ENCODE measurements at regions not wholly inside any gene's neighbourhood (a gene's known extent, or its start where the extent isn't known, plus 50 kb on each side); places are given as distances from the start of the nearest gene placed in this dataset.

DNA sequence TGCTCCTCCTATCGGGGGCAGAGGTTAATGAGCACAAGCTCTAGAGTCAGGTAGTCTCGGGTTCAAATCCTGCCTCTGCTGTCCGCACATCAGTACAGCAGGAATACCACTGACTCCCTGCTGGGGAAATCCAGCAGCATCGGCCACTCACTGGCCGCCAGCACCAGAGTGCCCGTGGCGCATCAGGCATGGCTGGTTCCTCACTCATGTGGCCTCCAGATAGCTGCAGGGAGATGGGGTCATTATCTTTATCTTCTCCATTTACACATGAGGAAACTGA, 137.6 kb upstream of the COL5A1 start:
- Histone ChIP-seq H3K4me3 (ENCODE audit: low read length, poor library complexity, severe bottlenecking) (no peak overlapping the region), H3K9ac (ENCODE audit: low read depth, low read length, poor library complexity, severe bottlenecking) (no peak overlapping the region), H3K4me1 (ENCODE audit: insufficient read depth, low read length, poor library complexity, severe bottlenecking) (peaks cover 16% of the 10 kb centered on the region), H3K79me2 (ENCODE audit: insufficient read depth, low read length) (no peaks in the 10 kb centered on the region), H4K20me1 (ENCODE audit: insufficient read depth, low read length, poor library complexity, severe bottlenecking) (no peaks in the 10 kb centered on the region), H2AFZ (ENCODE audit: low read length) (no peak overlapping the region), H3F3A (ENCODE audit: low read depth) (no peaks in the 10 kb centered on the region), H3K9me2 (replicated peaks; ENCODE audit: low read depth, low read length) (no peaks in the 10 kb centered on the region), H3K27me3 (ENCODE audit: insufficient read depth, low read length, poor library complexity, severe bottlenecking) (no peaks in the 10 kb centered on the region), H3K36me3 (ENCODE audit: insufficient read depth, low read length) (no peaks in the 10 kb centered on the region), H3K4me2 (ENCODE audit: low read depth, low read length, poor library complexity, severe bottlenecking) (no peak overlapping the region), H3K9me3 (ENCODE audit: insufficient read depth, low read depth, low read length) (no peaks in the 10 kb centered on the region)
- TF ChIP-seq, protein P1, sequence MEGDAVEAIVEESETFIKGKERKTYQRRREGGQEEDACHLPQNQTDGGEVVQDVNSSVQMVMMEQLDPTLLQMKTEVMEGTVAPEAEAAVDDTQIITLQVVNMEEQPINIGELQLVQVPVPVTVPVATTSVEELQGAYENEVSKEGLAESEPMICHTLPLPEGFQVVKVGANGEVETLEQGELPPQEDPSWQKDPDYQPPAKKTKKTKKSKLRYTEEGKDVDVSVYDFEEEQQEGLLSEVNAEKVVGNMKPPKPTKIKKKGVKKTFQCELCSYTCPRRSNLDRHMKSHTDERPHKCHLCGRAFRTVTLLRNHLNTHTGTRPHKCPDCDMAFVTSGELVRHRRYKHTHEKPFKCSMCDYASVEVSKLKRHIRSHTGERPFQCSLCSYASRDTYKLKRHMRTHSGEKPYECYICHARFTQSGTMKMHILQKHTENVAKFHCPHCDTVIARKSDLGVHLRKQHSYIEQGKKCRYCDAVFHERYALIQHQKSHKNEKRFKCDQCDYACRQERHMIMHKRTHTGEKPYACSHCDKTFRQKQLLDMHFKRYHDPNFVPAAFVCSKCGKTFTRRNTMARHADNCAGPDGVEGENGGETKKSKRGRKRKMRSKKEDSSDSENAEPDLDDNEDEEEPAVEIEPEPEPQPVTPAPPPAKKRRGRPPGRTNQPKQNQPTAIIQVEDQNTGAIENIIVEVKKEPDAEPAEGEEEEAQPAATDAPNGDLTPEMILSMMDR (conservative IDR thresholded peaks at IDR 0.05; ENCODE audit: low read length): no peak

DNA sequence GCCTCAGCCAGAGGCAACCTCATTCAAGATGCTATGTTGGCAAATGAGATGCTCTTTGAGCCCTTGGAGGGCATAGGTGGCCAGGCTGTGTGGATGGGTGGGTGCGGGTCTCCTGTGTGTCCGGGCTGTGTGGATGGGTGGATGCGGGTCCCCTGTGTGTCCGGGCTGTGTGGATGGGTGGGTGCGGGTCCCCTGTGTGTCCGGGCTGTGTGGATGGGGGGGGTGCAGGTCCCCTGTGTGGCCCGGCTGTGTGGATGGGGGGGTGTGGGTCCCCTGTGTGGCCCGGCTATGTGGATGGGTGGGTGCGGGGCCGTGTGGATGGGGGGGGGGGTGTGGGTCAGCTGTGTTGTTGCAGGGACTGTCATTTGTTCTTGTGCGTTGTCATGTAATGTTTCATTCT, 136.6 kb upstream of the COL5A1 start:
- Histone ChIP-seq H3K9ac (ENCODE audit: low read depth, low read length, poor library complexity, severe bottlenecking) (no peak overlapping the region), H3K36me3 (ENCODE audit: insufficient read depth, low read length) (no peaks in the 10 kb centered on the region), H3K9me3 (ENCODE audit: insufficient read depth, low read depth, low read length) (no peaks in the 10 kb centered on the region), H3K27me3 (ENCODE audit: insufficient read depth, low read length, poor library complexity, severe bottlenecking) (no peaks in the 10 kb centered on the region), H3K79me2 (ENCODE audit: insufficient read depth, low read length) (no peaks in the 10 kb centered on the region), H3K4me3 (ENCODE audit: low read length, poor library complexity, severe bottlenecking) (no peak overlapping the region), H3K4me2 (ENCODE audit: low read depth, low read length, poor library complexity, severe bottlenecking) (no peak overlapping the region), H3K4me1 (ENCODE audit: insufficient read depth, low read length, poor library complexity, severe bottlenecking) (peaks cover 26% of the 10 kb centered on the region), H3K9me2 (replicated peaks; ENCODE audit: low read depth, low read length) (no peaks in the 10 kb centered on the region), H3F3A (ENCODE audit: low read depth) (no peaks in the 10 kb centered on the region), H4K20me1 (ENCODE audit: insufficient read depth, low read length, poor library complexity, severe bottlenecking) (no peaks in the 10 kb centered on the region), H2AFZ (ENCODE audit: low read length) (no peak overlapping the region)
- TF ChIP-seq EZH2phosphoT487 (IDR thresholded peaks at IDR 0.05; ENCODE audit: borderline replicate concordance): no peak
- TF ChIP-seq, protein P1 (conservative IDR thresholded peaks at IDR 0.05; ENCODE audit: low read length): no peak

DNA sequence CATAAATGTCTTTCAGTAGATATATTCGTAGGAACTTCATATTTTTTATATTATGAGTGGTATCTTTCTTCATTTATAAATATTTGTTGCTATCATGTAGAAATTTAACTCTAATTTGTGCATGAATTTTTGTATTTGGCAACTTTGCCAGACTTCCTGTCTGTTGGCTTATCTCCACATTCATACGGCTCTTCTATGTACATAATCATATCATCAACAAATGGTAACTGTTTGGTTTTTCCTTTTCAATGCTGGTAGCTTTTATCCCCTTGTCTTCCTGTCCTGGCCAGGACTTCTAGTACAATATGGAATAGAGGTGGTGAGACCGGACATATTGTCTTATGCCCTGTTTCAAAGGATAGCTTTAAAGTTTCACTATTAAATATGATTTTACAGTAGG, 132.3 kb upstream of the COL5A1 start:
- Histone ChIP-seq H3K27me3 (ENCODE audit: insufficient read depth, low read length, poor library complexity, severe bottlenecking) (no peaks in the 10 kb centered on the region), H3K9ac (ENCODE audit: low read depth, low read length, poor library complexity, severe bottlenecking) (peak overlapping the region; percentile 53), H3F3A (ENCODE audit: low read depth) (no peaks in the 10 kb centered on the region), H3K79me2 (ENCODE audit: insufficient read depth, low read length) (no peaks in the 10 kb centered on the region), H3K4me1 (ENCODE audit: insufficient read depth, low read length, poor library complexity, severe bottlenecking) (peaks cover 28% of the 10 kb centered on the region), H4K20me1 (ENCODE audit: insufficient read depth, low read length, poor library complexity, severe bottlenecking) (no peaks in the 10 kb centered on the region), H2AFZ (ENCODE audit: low read length) (peak overlapping the region; percentile 32; the same call in 1 of the 2 replicates), H3K9me2 (replicated peaks; ENCODE audit: low read depth, low read length) (no peaks in the 10 kb centered on the region), H3K4me3 (ENCODE audit: low read length, poor library complexity, severe bottlenecking) (peak overlapping the region; percentile 30), H3K4me2 (ENCODE audit: low read depth, low read length, poor library complexity, severe bottlenecking) (peak overlapping the region; percentile 45), H3K9me3 (ENCODE audit: insufficient read depth, low read depth, low read length) (peaks cover 3% of the 10 kb centered on the region; the same call in 1 of the 2 replicates), H3K36me3 (ENCODE audit: insufficient read depth, low read length) (no peaks in the 10 kb centered on the region)
- TF ChIP-seq EZH2phosphoT487 (IDR thresholded peaks at IDR 0.05; ENCODE audit: borderline replicate concordance): no peak
- TF ChIP-seq, protein P1 (conservative IDR thresholded peaks at IDR 0.05; ENCODE audit: low read length): no peak
